Activated CD8-positive, alpha-beta T cell treated with anti-CD3 and anti-CD28 coated beads for 36 hours (primary cell): ENCODE measurements at regions not wholly inside any gene's neighbourhood (a gene's known extent, or its start where the extent isn't known, plus 50 kb on each side); places are given as distances from the start of the nearest gene placed in this dataset.
"Not testable (repeated sequence)": the region's sequence is repeated elsewhere in the genome, so short reads cannot be mapped to it uniquely, and the experiment has no call there.

Experiments
- ATAC-seq: fragments of 200-7000 bp; cut with Tn5 transposase; one replicate; pipeline ENCODE4 v1.10.0; 2021; ENCODE audit warnings: mild to moderate bottlenecking, moderate library complexity
- CTCF ChIA-PET: fragments of 350-600 bp; sonication (Branson Sonifier 250); formaldehyde crosslinking; loops from one replicate; lab custom pipeline; 2021; ENCODE audit warnings: antibody characterized with exemption; lab: Charles Lee
- POLR2A ChIA-PET: fragments of 350-600 bp; sonication (Branson Sonifier 250); formaldehyde crosslinking; loops from one replicate; lab custom pipeline; 2021; ENCODE audit warnings: antibody characterized with exemption; lab: Charles Lee
- DNase-seq: peaks from one replicate; pipeline ENCODE4 v3.0.0-alpha.2; 2020
- H3K27ac Mint-ChIP-seq: one replicate; pipeline ENCODE4 v1.8.0; 2021; ENCODE audit warnings: mild to moderate bottlenecking, mixed read lengths
- H3K27me3 Mint-ChIP-seq: one replicate; pipeline ENCODE4 v1.8.0; 2021; ENCODE audit warnings: mixed read lengths
- H3K36me3 Mint-ChIP-seq: one replicate; pipeline ENCODE4 v1.8.0; 2021; ENCODE audit warnings: low read depth, mixed read lengths
- H3K4me1 Mint-ChIP-seq: one replicate; pipeline ENCODE4 v1.8.0; 2021; ENCODE audit warnings: low read depth, mixed read lengths
- H3K4me3 Mint-ChIP-seq: one replicate; pipeline ENCODE4 v1.8.0; 2021; ENCODE audit warnings: mild to moderate bottlenecking, moderate library complexity, mixed read lengths
- H3K9me3 Mint-ChIP-seq: one replicate; pipeline ENCODE4 v1.8.0; 2021; ENCODE audit warnings: mixed read lengths
- CTCF ChIP-seq: fragments of 200-600 bp; IDR thresholded peaks from one replicate; pipeline ENCODE4 v1.8.0; 2022; ENCODE audit warnings: antibody characterized with exemption, mild to moderate bottlenecking
- intact Hi-C: fragments of 100-400 bp; cut with micrococcal nuclease; formaldehyde crosslinking; loops from one replicate; pipeline ENCODE4 v1.10.0; 2022

- intact Hi-C loops, result no loop called here
- H3K4me1 Mint-ChIP-seq, result no peaks in the 10 kb centered on the region
- peaks cover 2% of the 10 kb centered on the region for H3K27me3 Mint-ChIP-seq
- no peak for DNase-seq
- H3K36me3 Mint-ChIP-seq, result no peaks in the 10 kb centered on the region
- no peak for ATAC-seq
- no peak overlapping the region for H3K27ac Mint-ChIP-seq
- H3K9me3 Mint-ChIP-seq, result no peaks in the 10 kb centered on the region
- H3K4me3 Mint-ChIP-seq, result no peak overlapping the region
- CTCF ChIA-PET, result interaction anchor here (1.3 kb wide), 1 partner anchor 13 kb away, joined by 4 read pairs; no protein-coding TSS in a partner anchor
- TF ChIP-seq CTCF, result no peak
- POLR2A ChIA-PET, result no interaction called here
Observed at GRCh38 chr22:26970809-26971394, 313.5 kb downstream of the MIAT start.

DNA sequence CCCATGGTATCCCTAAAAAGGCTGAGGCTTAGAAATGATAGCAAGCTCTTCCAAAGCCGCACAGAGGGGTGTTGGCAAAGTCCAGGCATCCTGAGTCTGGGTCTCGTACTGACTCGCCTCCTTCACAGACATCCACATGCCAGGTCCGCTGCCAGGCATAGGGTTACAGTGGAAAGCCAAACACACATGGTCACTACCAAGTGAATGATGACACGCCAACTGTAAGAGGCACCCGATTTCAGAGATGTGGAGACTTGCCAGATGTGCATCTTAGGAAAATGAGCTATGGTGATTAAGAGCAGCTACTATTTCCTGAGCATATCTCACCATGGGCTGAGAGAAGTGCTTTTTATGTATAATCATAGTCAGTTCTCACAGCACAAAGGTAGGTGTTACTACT lies 314.9 kb downstream of the MIAT start:
- Mint-ChIP-seq H3K27ac (no peak overlapping the region), H3K4me3 (no peak overlapping the region)
- CTCF ChIA-PET, result no interaction called here

GRCh38 chr22:26972915-26973314 lies 315.5 kb downstream of the MIAT start:
- intact Hi-C loops, ATAC-seq, H3K27ac Mint-ChIP-seq, H3K4me3 Mint-ChIP-seq, POLR2A ChIA-PET, H3K36me3 Mint-ChIP-seq, CTCF ChIA-PET, H3K4me1 Mint-ChIP-seq, H3K9me3 Mint-ChIP-seq, H3K27me3 Mint-ChIP-seq, DNase-seq: not testable (repeated sequence)

More for the DNA sequence above, 314.9 kb downstream of the MIAT start:
- TF ChIP-seq CTCF, result no peak
- ATAC-seq (no peak), DNase-seq (no peak)
- H3K4me1 Mint-ChIP-seq, result no peaks in the 10 kb centered on the region
- H3K9me3 Mint-ChIP-seq, result no peaks in the 10 kb centered on the region
- H3K36me3 Mint-ChIP-seq, result no peaks in the 10 kb centered on the region
- POLR2A ChIA-PET, result no interaction called here
- intact Hi-C loops, result no loop called here
- H3K27me3 Mint-ChIP-seq, result peaks cover 2% of the 10 kb centered on the region

DNA sequence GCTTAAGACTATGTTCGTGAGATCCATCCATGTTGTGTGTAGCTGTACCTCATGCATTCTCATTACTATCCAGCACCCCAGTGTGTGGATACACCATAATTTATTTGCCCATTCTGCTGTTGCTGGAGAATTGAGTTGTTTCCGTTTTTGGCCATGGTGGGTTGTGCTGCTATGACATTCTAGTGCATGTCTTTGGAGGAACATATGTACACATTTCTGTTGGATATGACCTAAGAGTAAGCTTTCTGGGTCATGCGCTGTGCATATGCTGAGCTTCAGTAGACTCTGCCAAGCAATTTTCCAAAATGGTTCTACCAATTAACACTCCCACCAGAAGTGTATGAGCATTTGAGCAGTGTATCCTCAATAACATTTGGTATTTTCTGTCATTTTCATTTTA lies 316.6 kb downstream of the MIAT start:
- Mint-ChIP-seq H3K9me3 (peaks cover 2% of the 10 kb centered on the region), H3K4me3 (no peak overlapping the region), H3K27me3 (peaks cover 2% of the 10 kb centered on the region), H3K27ac (no peak overlapping the region), H3K36me3 (no peaks in the 10 kb centered on the region), H3K4me1 (no peaks in the 10 kb centered on the region)
- ATAC-seq (no peak), DNase-seq (no peak)
- ChIA-PET CTCF (no interaction called here), POLR2A (no interaction called here)
- TF ChIP-seq CTCF, result no peak
- intact Hi-C loops, result no loop called here

DNA sequence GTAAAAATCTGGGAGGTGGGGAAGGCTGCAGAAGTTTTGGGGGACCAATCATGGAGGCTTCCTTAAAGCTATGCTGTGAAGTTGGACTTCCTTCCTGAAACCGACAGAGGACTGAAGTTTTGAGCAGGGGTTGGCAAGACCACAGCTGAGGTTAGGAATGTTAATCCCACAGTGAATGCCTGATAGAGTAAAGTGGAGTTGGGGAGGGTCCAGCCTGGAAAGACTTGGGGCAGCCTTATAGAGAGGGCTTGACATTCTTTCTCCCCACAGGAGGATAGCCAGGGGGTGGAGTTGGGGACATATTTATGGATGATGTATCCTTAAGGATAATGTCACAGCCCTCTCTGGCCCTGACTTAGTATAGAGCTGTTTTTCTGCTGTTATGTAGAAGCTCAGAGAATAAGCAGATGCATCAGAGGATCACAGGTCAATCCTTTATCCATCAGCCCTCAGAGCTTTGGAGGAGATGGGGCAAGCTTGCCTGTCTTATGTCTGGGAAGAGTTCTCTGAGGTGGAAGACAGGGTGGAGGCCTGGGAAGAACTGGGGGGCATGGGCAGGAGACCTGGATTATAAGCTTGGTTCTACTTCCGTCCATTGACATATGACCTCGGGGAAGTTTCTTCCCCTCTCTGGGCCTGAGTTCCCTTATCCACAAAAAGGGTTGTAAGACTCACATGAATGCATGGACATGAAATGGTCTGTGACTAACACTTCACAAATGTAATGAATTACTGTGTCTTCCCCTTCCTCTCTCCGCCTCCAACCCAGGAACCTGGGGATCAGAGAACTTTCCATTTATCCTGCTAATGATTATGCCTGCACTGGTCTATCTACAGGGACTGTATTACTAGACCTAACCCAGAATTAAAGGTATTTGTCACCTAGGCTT lies 317.8 kb downstream of the MIAT start:
- H3K36me3 Mint-ChIP-seq, result no peaks in the 10 kb centered on the region
- POLR2A ChIA-PET, result interaction anchor here (1.0 kb wide), 1 partner anchor 32 kb away, joined by 3 read pairs; no protein-coding TSS in a partner anchor

More for the DNA sequence above, 317.8 kb downstream of the MIAT start:
- CTCF ChIA-PET, result no interaction called here
- H3K9me3 Mint-ChIP-seq, result peaks cover 2% of the 10 kb centered on the region
- no peaks in the 10 kb centered on the region for H3K4me1 Mint-ChIP-seq
- TF ChIP-seq CTCF, result no peak
- no peak overlapping the region for H3K27ac Mint-ChIP-seq
- no peaks in the 10 kb centered on the region for H3K27me3 Mint-ChIP-seq
- H3K4me3 Mint-ChIP-seq, result no peak overlapping the region
- intact Hi-C loops, result no loop called here
- DNase-seq (no peak), ATAC-seq (no peak)
